ES-I3 (cell line): ENCODE measurements at regions not wholly inside any gene's neighbourhood (a gene's known extent, or its start where the extent isn't known, plus 50 kb on each side); places are given as distances from the start of the nearest gene placed in this dataset.
"Not testable (repeated sequence)": the region's sequence is repeated elsewhere in the genome, so short reads cannot be mapped to it uniquely, and the experiment has no call there.

Experiments
- H3K36me3 ChIP-seq: 2 replicates; pipeline ENCODE4 v1.6.1; 2013; ENCODE audit warnings: mild to moderate bottlenecking, low read length, control low read depth, moderate library complexity; ENCODE audit not compliant: insufficient read depth
- H3K4me1 ChIP-seq: 2 replicates; pipeline ENCODE4 v1.6.1; 2013; ENCODE audit warnings: mild to moderate bottlenecking, control low read depth, low read length; ENCODE audit not compliant: insufficient read depth
- H3K9ac ChIP-seq: 2 replicates; pipeline ENCODE4 v1.6.1; 2013; ENCODE audit warnings: low read depth, mild to moderate bottlenecking, low read length, moderate library complexity
- H3K9me3 ChIP-seq: 2 replicates; pipeline ENCODE4 v1.6.1; 2013; ENCODE audit warnings: mild to moderate bottlenecking, low read length, moderate library complexity; ENCODE audit not compliant: control insufficient read depth, insufficient read depth

DNA sequence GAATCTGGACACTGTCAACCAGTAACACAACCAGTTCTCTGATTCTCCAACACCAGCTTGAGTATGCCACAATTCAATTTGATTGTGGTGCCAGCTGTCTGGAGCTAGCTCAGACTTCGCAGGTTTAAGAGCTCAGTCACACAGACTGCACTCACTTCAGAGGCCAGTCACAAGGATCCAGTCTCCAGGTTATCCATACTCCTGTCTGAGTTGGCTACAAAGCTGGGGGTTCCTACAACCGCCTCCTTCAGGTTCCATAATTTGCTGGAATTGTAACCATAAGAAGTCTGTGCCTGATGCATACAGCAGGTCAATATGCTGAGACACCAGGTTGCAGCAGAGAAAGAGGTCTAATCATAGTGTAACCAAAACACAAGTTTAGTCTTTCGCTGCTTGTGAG is 70.5 kb upstream of the CPSF6 start:
- Histone ChIP-seq H3K9ac (no peak overlapping the region), H3K36me3 (no peaks in the 10 kb centered on the region), H3K9me3 (no peaks in the 10 kb centered on the region), H3K4me1 (peaks cover 20% of the 10 kb centered on the region)

DNA sequence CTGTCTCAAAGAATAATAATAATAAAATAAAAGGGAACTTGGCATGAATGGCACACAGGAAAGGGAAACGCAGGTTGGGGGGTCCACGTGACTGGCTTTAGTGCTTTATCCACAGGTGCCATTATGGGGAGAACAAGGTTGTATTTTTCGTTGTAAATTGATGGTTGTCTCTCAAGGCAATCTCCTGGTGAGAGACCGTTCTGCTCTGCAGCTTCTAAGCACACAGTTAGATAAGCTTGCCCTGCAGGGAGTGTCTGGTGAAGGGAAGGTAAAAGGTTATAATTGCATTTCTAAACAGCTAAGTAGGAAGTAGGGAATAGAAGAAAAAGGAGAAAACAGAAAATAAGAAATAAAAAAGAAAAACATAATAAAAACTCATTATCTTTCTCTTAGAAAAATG is 69.1 kb upstream of the CPSF6 start:
- Histone ChIP-seq H3K36me3 (no peaks in the 10 kb centered on the region), H3K9ac (no peak overlapping the region), H3K9me3 (no peaks in the 10 kb centered on the region), H3K4me1 (peaks cover 20% of the 10 kb centered on the region)

DNA sequence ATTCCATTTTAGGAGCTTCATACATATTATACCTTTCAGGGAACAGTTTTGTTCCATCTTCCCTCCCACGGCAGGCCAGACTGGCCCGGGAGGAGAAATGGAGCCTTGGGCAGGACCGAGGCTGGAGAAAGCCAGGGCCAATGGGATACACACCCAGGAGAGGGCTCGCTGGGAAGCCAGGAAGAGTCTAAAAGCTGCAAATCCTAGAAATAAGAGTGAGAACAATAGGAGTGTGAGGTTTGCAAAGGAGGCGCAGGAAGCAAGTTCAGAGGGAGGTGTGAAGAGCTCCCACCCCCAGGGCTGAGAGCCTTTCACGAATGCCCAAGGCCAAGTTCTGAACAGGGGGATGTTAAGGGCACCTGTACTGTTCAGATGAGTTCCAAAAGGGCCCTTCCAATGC is 67.5 kb upstream of the CPSF6 start:
- Histone ChIP-seq H3K4me1 (peaks cover 20% of the 10 kb centered on the region), H3K36me3 (no peaks in the 10 kb centered on the region), H3K9me3 (no peaks in the 10 kb centered on the region), H3K9ac (no peak overlapping the region)

DNA sequence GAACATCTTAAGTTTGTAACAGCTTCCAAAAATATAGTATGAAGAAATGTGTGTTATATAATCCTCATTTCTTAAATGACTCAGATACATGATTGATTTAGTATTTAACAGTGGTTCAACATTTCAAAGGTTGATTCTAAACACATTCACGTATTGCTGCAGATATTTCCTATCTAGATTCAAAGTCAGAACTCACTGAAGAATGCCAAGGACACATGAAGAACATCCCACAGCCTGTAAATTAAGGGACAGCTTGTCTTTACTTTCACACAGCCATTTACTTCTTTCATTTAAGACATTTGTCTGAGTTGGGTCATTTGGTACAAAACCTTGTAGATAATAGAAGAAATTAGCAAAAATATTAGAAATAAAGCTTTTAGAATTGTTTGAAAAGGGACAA is 66.9 kb upstream of the CPSF6 start:
- H3K4me1 ChIP-seq = peaks cover 16% of the 10 kb centered on the region
- H3K9ac ChIP-seq = no peak overlapping the region
- H3K36me3 ChIP-seq = no peaks in the 10 kb centered on the region
- no peaks in the 10 kb centered on the region for H3K9me3 ChIP-seq

DNA sequence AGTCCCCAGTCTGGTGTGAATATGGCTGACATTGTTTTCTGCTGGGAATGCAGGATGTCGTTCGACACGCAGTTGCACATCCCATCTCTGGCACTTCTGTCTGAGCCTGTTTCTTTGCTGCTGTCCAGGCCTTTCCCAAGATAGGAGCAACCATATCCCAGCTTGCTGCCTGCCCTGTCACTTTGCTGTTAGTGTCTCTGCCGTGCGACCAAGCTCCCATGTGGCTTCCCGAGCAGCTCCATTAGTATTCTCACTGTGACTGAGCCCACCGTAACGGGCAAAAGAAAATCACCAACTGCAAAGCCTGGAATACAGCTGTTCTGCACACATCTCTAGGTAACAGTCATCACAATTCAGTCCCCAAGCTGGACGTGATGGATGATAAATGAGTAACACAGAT is 66.0 kb upstream of the CPSF6 start:
- Histone ChIP-seq H3K9me3 (no peaks in the 10 kb centered on the region), H3K4me1 (peaks cover 7% of the 10 kb centered on the region), H3K36me3 (no peaks in the 10 kb centered on the region), H3K9ac (no peak overlapping the region)

DNA sequence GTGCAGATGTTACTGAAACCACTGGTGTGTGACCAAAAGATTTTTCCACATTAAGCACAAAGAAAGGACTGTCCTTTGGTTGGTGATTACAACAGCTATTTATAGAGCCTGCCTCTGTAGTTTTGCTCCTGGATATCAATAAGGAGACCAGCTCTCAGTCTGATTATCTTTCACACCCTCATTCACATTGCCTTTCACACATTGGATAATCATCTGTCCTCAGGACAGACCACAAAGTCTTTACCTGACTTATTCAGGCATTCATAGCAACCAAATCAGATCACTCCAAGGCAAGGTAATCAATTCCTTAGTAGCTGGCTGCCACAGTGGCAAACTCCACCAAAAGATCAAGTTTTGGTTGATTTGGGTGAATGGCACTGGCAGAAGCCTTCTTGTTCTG is 59.6 kb upstream of the CPSF6 start:
- peaks cover 7% of the 10 kb centered on the region for H3K9me3 ChIP-seq
- no peak overlapping the region for H3K9ac ChIP-seq
- H3K4me1 ChIP-seq = no peaks in the 10 kb centered on the region
- no peaks in the 10 kb centered on the region for H3K36me3 ChIP-seq

DNA sequence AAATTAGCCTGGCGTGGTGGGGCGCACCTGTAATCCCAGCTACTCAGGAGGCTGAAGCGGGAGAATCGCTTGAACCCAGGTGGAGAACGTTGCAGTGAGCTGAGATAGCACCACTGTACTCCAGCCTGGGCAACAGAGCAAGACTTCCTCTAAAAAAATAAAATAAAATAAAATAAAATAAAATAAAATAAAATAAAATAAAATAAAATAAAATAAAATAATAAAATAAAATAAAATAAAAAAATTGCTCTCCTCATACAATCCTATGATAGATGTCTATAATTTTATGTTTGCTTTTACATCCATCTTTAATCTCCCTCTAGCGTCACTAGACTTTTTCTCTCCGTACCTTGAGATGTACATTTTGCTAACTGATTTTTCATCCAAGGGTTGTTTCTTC is 51.8 kb upstream of the CPSF6 start:
- H3K4me1 ChIP-seq, H3K36me3 ChIP-seq, H3K9ac ChIP-seq: not testable (repeated sequence)
- H3K9me3 ChIP-seq = peaks cover 25% of the 10 kb centered on the region

DNA sequence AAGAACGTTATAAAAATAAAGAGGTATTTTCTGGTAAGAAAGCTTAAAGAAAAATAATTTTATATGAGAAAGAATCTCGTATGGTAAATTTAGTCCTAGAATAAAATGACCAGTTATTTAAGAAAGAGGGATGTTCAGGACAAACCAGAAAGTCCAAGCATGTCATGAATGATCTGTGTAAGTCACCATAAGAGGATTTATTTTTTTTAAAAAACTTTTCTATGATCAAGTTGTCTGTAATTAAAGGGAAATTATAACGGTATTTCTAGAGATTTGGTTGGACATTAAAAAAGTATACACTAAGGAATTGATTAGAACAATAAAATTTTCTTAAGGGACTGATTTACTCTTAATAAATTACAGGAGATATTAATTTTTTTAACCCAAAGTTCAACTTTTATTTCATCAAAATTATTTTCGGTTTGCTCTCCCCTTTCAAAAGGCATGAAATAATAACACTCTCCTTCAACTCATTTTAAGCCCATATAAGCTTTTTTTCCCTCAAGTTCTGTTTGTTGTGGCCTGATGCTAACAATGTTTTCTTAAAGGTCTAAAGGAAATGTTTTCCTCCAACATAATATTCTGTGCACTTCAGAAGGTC is 49.9 kb upstream of the CPSF6 start:
- Histone ChIP-seq H3K9me3 (peaks cover 25% of the 10 kb centered on the region; the same call in 1 of the 2 replicates), H3K36me3 (no peaks in the 10 kb centered on the region), H3K4me1 (no peaks in the 10 kb centered on the region), H3K9ac (no peak overlapping the region)
